ENCODE measurements at regions not wholly inside any gene's neighbourhood (a gene's known extent, or its start where the extent isn't known, plus 50 kb on each side); places are given as distances from the start of the nearest gene placed in this dataset.
"Not testable (repeated sequence)": the region's sequence is repeated elsewhere in the genome, so short reads cannot be mapped to it uniquely, and the experiment has no call there.

GRCh38 chr4:97003715-97004114 lies 1139.6 kb downstream of the STPG2 start:
- DNase-seq = no peak

GRCh38 chr4:97013309-97013708 lies 1130.0 kb downstream of the STPG2 start:
- DNase-seq = no peak

- DNase-seq = no peak
Measured at GRCh38 chr4:97013711-97014110, 1129.6 kb downstream of the STPG2 start.

- no peak for DNase-seq
Measured at GRCh38 chr4:97015301-97015700, 1128.0 kb downstream of the STPG2 start.

GRCh38 chr4:97016186-97016907 lies 1126.9 kb downstream of the STPG2 start:
- no peak for DNase-seq

- no peak for DNase-seq
Measured at GRCh38 chr4:97027728-97028410, 1115.4 kb downstream of the STPG2 start.

GRCh38 chr4:97028785-97029184 lies 1114.5 kb downstream of the STPG2 start:
- DNase-seq = no peak

- peak; percentile 4 for DNase-seq
Measured at GRCh38 chr4:97037411-97038145, 1105.7 kb downstream of the STPG2 start.

- DNase-seq = no peak
Measured at GRCh38 chr4:97038146-97038516, 1105.1 kb downstream of the STPG2 start.

- no peak for DNase-seq
Measured at GRCh38 chr4:97072666-97073065, 1070.6 kb downstream of the STPG2 start.

- DNase-seq = no peak
Measured at GRCh38 chr4:97073194-97073593, 1070.1 kb downstream of the STPG2 start.

- no peak for DNase-seq
Measured at GRCh38 chr4:97074531-97074930, 1068.7 kb downstream of the STPG2 start.

GRCh38 chr4:97081951-97082350 lies 1061.3 kb downstream of the STPG2 start:
- no peak for DNase-seq

- DNase-seq = not testable (repeated sequence)
Measured at GRCh38 chr4:97097036-97097435, 1046.2 kb downstream of the STPG2 start.

- DNase-seq = not testable (repeated sequence)
Measured at GRCh38 chr4:97101171-97101570, 1042.1 kb downstream of the STPG2 start.

- DNase-seq = no peak
Measured at GRCh38 chr4:97103252-97103651, 1040.0 kb downstream of the STPG2 start.

- DNase-seq = no peak
Measured at GRCh38 chr4:97104006-97104405, 1039.3 kb downstream of the STPG2 start.

GRCh38 chr4:97104666-97105065 lies 1038.6 kb downstream of the STPG2 start:
- no peak for DNase-seq

GRCh38 chr4:97105347-97106099 lies 1037.8 kb downstream of the STPG2 start:
- no peak for DNase-seq

GRCh38 chr4:97106161-97106560 lies 1037.1 kb downstream of the STPG2 start:
- DNase-seq = no peak

- no peak for DNase-seq
Measured at GRCh38 chr4:97110506-97110905, 1032.8 kb downstream of the STPG2 start.

GRCh38 chr4:97116511-97116910 lies 1026.8 kb downstream of the STPG2 start:
- DNase-seq = no peak

- no peak for DNase-seq
Measured at GRCh38 chr4:97121493-97121892, 1021.8 kb downstream of the STPG2 start.
